ENCODE measurements at regions not wholly inside any gene's neighbourhood (a gene's known extent, or its start where the extent isn't known, plus 50 kb on each side); places are given as distances from the start of the nearest gene placed in this dataset.
"Not testable (repeated sequence)": the region's sequence is repeated elsewhere in the genome, so short reads cannot be mapped to it uniquely, and the experiment has no call there.

DNA sequence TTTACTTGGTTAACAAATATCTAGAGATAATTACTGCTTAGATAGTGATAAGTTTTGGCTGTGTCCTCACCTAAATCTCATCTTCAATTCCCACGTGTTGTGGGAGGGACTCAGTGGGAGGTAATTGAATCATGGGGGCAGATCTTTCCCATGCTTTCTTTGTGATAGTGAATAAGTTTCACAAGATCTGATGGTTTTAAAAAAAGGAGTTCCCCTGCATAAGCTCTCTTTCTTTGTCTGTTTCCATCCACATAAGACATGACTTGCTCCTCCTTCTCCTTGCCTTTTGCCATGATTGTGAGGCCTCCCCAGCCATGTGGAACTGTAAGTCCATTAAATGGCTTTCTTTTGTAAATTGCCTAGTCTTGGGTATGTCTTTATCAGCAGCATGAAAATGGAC is 266.0 kb upstream of the ANKRD50 start:
- not testable (repeated sequence) for TF ChIP-seq MTA3 (IDR thresholded peaks at IDR 0.05; ENCODE audit: borderline replicate concordance); U2AF1 (optimal IDR thresholded peaks at IDR 0.05; ENCODE audit: low read depth, low read length); ELF4 (CRISPR knock-in tag; IDR thresholded peaks at IDR 0.05)
- TF ChIP-seq, protein P1, sequence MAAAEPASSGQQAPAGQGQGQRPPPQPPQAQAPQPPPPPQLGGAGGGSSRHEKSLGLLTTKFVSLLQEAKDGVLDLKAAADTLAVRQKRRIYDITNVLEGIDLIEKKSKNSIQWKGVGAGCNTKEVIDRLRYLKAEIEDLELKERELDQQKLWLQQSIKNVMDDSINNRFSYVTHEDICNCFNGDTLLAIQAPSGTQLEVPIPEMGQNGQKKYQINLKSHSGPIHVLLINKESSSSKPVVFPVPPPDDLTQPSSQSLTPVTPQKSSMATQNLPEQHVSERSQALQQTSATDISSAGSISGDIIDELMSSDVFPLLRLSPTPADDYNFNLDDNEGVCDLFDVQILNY (CRISPR knock-in tag; IDR thresholded peaks at IDR 0.05) = not testable (repeated sequence)
- TF ChIP-seq, protein P2, sequence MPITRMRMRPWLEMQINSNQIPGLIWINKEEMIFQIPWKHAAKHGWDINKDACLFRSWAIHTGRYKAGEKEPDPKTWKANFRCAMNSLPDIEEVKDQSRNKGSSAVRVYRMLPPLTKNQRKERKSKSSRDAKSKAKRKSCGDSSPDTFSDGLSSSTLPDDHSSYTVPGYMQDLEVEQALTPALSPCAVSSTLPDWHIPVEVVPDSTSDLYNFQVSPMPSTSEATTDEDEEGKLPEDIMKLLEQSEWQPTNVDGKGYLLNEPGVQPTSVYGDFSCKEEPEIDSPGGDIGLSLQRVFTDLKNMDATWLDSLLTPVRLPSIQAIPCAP (CRISPR knock-in tag; IDR thresholded peaks at IDR 0.05; ENCODE audit: borderline replicate concordance) = not testable (repeated sequence)
